A172 (cell line): ENCODE measurements at regions not wholly inside any gene's neighbourhood (a gene's known extent, or its start where the extent isn't known, plus 50 kb on each side); places are given as distances from the start of the nearest gene placed in this dataset.
"Not testable (repeated sequence)": the region's sequence is repeated elsewhere in the genome, so short reads cannot be mapped to it uniquely, and the experiment has no call there.

ENCODE experiments used
- DNase-seq: peaks from one replicate; pipeline ENCODE4 v3.0.0-alpha.2; 2015; ENCODE audit warnings: low spot score

GRCh38 chr5:85545129-85545528 is 1072.6 kb upstream of the COX7C start:
- DNase-seq = no peak

DNA sequence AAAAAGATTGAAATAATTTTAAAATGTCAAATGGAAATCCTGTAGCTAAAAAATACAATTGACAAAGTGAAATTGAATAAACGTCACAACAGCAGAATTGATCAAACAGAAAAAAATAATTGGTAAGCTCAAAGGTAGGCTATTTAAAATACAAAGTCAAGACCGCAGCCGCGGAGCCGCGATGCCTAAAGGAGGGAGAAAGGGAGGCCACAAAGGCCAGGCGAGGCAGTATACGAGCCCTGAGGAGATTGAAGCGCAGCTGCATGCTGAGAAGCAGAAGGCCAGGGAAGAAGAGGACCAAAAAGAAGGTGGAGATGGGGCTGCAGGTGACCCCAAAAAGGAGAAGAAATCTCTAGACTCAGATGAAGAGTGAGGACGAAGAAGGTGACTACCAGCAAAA is 1068.5 kb upstream of the COX7C start:
- no peak for DNase-seq

GRCh38 chr5:85549836-85550599 is 1067.7 kb upstream of the COX7C start:
- no peak for DNase-seq

- no peak for DNase-seq
Measured at GRCh38 chr5:85556464-85556863, 1061.3 kb upstream of the COX7C start.

- no peak for DNase-seq
Measured at GRCh38 chr5:85576666-85577065, 1041.1 kb upstream of the COX7C start.

DNA sequence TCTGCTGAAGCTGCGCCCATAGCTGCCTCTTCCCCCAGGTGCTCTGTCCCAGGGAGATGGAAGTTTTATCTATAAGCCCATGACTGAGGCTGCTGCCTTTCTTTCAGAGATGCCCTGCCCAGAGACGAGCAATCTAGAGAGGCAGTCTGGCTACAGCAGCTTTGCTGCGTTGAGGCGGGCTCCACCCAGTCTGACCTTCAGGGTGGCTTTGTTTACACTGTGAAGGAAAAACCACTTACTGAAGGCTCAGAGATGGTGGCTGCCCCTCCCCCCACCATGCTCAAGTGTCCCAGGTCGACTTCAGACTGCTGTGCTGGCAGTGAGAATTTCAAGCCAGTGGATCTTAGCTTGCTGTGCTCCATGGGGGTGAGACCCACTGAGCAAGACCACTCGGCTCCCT is 1029.9 kb upstream of the COX7C start:
- not testable (repeated sequence) for DNase-seq

GRCh38 chr5:85588268-85588667 is 1029.5 kb upstream of the COX7C start:
- DNase-seq = not testable (repeated sequence)

DNA sequence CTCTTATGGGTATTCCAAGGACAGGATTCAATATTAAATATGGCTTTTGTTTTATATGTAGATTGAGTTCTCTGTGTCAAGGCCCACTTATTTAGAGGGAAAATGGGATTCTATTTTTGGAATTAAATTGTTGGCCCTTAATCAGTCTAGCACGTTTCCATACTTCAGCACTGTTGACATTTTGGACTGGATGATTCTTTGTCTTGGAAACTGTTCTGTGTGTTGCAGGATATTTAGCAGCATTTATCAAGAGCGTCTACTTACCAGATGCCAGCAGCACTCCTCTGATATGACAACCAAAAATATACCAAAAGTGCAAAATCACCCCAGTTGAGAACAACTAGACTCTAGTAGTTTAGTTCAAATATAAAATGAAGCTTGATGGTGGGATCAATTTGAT is 1027.0 kb upstream of the COX7C start:
- DNase-seq = no peak

- DNase-seq = no peak
Measured at GRCh38 chr5:85591311-85591710, 1026.4 kb upstream of the COX7C start.

- DNase-seq = no peak
Measured at GRCh38 chr5:85602843-85603242, 1014.9 kb upstream of the COX7C start.

GRCh38 chr5:85604378-85604777 is 1013.4 kb upstream of the COX7C start:
- DNase-seq = no peak

DNA sequence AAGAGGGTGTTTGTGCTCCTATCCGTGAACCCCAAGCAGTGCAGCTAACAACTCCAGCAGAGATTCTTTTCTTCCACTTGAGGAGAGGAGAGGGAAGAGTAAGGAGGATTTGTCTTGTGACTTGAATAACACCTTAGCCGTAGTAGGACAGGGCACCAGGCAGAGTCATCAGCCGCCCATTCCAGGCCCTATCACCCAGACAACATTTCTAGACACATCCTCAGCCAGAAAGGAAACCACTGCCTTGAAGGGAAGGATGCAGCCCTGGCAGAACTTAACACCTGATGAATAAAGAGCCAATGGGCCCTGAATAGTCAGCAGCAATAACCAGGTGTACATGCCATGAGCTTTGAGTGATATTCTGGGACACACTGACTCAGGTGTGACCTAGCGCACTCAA is 1013.0 kb upstream of the COX7C start:
- DNase-seq = no peak

DNA sequence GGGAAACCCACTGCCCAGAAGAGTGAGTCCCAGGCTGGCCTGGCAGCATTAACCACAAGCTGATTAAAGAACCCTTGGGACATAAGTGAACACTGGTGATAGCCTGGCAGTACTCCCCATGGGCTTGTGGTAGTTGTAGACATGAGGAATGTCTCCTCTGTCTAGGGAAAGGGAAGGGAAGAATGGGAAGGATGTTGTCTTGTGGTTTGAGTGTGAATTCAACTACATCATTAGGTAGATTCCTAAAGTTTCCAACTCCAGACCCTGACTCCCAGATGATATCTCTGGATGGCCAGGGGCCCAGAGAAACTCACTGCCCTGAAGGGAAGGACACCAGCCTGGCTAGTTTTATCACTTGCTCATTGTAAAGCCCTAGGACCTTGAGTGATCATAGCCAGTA is 1012.4 kb upstream of the COX7C start:
- no peak for DNase-seq

- DNase-seq = peak; percentile 19
Measured at GRCh38 chr5:85614489-85614888, 1003.3 kb upstream of the COX7C start.

GRCh38 chr5:85621668-85622067 is 996.1 kb upstream of the COX7C start:
- no peak for DNase-seq

- no peak for DNase-seq
Measured at GRCh38 chr5:85628153-85628552, 989.6 kb upstream of the COX7C start.

DNA sequence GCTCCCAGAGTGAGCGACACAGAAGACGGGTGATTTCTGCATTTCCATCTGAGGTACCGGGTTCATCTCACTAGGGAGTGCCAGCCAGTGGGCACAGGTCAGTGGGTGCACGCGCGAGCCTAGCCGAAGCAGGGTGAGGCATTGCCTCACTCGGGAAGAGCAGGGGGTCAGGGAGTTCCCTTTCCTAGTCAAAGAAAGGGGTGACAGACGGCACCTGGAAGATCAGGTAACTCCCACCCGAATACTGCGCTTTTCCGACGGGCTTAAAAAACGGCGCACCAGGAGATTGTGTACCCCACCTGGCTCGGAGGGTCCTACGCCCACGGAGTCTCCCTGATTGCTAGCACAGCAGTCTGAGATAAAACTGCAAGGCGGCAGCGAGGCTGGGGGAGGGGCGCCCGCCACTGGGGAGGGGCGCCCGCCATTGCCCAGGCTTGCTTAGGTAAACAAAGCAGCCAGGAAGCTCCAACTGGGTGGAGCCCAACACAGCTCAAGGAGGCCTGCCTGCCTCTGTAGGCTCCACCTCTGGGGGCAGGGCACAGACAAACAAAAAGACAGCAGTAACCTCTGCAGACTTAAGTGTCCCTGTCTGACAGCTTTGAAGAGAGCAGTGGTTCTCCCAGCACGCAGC is 979.1 kb upstream of the COX7C start:
- DNase-seq = not testable (repeated sequence)

GRCh38 chr5:85646036-85646435 is 971.7 kb upstream of the COX7C start:
- DNase-seq = no peak

DNA sequence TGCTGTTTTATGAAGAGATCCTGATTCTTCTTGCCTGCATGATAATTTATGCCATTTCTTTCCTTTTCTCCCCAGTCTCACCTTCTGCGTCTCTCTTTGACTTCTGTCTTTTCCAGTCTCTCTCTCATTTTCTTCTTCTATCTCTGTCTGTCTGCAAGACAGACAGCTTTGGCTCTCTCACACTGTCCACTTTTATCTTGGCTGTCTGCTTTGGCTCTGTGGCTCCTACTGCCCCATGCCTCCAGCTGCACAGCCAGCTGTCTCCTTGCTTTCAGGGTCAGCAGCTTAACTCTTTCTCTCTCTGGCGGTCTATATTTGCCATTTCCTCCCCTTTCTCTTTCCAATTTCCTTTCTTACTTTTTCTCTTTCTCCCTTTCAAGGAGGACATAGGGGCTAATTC is 971.1 kb upstream of the COX7C start:
- DNase-seq = no peak

DNA sequence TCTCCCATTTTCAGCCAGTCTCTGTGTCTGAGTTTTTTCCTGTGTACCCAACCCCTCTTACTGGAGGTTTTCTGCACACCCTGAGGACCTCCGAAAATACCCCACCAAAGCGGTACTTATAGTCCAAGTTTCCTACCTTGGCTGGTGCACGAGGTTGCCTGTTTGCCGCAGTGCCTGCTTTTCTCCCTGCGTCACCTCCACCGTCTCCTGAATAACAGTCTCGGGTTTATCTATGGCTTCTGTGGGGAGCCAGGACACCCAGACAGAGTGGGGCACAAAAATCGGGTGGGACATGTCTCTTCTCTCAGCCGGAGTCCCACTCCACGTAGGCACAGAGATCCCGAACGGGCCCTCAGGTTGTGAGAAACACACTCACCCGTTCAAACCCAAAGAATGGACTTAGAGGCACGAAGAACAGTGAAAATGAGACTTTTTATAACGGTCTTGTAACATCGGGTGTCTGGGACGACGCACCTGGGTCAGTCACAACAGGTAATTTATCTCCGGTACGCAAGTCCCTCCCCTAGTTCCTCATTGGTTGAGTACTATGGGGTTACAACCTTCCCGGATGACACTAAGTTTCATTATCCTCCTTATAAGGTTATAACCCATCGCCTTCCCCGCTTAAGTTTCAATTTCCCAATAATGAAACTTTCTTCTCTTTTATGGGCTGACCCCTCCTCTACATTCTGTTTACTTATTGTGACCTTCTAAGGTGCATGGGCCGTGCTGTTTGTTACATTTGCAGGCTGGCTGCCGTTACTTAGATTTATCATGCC is 970.2 kb upstream of the COX7C start:
- no peak for DNase-seq

DNA sequence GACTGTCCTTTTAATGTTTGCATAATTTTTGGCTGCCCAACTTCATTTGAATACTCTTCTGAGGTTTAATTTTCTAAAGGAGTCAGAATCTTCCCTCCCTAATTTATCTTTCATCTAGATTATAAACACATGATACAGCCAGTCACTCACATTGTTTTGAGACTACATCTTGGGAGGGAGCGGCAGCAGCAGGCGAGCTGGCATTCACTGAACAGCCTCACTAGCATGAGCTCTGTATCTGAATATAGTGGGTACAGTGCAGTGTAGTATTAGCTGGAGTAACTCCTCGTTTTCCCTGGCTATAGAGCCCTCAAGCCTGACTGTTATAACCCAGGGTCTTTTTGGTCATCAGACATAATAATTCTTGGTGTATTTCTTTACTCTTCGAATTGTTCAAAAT is 969.2 kb upstream of the COX7C start:
- DNase-seq = no peak

GRCh38 chr5:85651731-85652130 is 966.0 kb upstream of the COX7C start:
- no peak for DNase-seq

DNA sequence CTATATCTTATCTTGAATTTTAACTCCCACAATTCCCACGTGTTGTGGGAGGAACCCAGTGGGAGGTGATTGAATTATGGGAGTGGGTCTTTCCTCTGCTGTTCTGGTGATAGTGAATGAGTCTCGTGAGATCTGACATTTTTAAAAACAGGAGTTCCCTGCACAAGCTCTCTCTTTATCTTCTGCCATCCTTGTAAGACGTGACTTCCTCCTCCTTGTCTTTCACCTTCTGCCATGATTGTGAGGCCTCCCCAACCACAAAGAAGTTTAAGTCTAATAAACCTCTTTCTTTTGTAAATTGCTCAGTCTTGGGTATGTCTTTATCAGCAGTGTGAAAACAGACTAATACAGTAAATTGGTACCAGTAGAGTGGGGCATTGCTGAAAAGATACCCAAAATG is 963.6 kb upstream of the COX7C start:
- DNase-seq = not testable (repeated sequence)
